ENCODE measurements at regions not wholly inside any gene's neighbourhood (a gene's known extent, or its start where the extent isn't known, plus 50 kb on each side); places are given as distances from the start of the nearest gene placed in this dataset.

- intact Hi-C loops (cut with DNase I): no loop called here
- H3K27ac ChIP-seq: no peak overlapping the region
- TF ChIP-seq, protein P1, sequence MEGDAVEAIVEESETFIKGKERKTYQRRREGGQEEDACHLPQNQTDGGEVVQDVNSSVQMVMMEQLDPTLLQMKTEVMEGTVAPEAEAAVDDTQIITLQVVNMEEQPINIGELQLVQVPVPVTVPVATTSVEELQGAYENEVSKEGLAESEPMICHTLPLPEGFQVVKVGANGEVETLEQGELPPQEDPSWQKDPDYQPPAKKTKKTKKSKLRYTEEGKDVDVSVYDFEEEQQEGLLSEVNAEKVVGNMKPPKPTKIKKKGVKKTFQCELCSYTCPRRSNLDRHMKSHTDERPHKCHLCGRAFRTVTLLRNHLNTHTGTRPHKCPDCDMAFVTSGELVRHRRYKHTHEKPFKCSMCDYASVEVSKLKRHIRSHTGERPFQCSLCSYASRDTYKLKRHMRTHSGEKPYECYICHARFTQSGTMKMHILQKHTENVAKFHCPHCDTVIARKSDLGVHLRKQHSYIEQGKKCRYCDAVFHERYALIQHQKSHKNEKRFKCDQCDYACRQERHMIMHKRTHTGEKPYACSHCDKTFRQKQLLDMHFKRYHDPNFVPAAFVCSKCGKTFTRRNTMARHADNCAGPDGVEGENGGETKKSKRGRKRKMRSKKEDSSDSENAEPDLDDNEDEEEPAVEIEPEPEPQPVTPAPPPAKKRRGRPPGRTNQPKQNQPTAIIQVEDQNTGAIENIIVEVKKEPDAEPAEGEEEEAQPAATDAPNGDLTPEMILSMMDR (IDR thresholded peaks at IDR 0.05): no peak
- TF ChIP-seq POLR2A (IDR thresholded peaks at IDR 0.05): no peak
- peaks cover 0 to 3% (median 0%) of the 10 kb centered on the region in 3 donors for H3K9me3 ChIP-seq (replicated peaks in 1 of 3)
- no peaks in the 10 kb centered on the region for H3K36me3 ChIP-seq (replicated peaks in 1 of 2)
- H3K4me1 ChIP-seq (replicated peaks in 1 of 2): no peaks in the 10 kb centered on the region
- no peak for DNase-seq
- H3K4me3 ChIP-seq: no peak overlapping the region
- no peaks in the 10 kb centered on the region for H3K27me3 ChIP-seq
These were observed 579.3 kb downstream of the TLR4 start for GRCh38 chr9:118283488-118283887.

- intact Hi-C loops (cut with DNase I): no loop called here
- no peaks in the 10 kb centered on the region for H3K4me1 ChIP-seq (replicated peaks in 1 of 2)
- H3K9me3 ChIP-seq (replicated peaks in 1 of 3): no peaks in the 10 kb centered on the region
- TF ChIP-seq, protein P1 (IDR thresholded peaks at IDR 0.05): no peak
- TF ChIP-seq POLR2A (IDR thresholded peaks at IDR 0.05): no peak
- H3K27ac ChIP-seq: no peak overlapping the region
- 45 to 83% (median 67%) methylated on average over 2 to 3 of the region's 3 CpGs for WGBS, 4 donors
- no peak for DNase-seq
- no peak overlapping the region for H3K4me3 ChIP-seq
- no peaks in the 10 kb centered on the region for H3K36me3 ChIP-seq (replicated peaks in 1 of 2)
- H3K27me3 ChIP-seq: no peaks in the 10 kb centered on the region
These were observed 585.9 kb downstream of the TLR4 start for GRCh38 chr9:118290116-118290515.

- Histone ChIP-seq H3K9me3 (replicated peaks in 1 of 3) (no peaks in the 10 kb centered on the region), H3K4me1 (replicated peaks in 1 of 2) (no peaks in the 10 kb centered on the region), H3K27ac (no peak overlapping the region), H3K27me3 (no peaks in the 10 kb centered on the region), H3K36me3 (replicated peaks in 1 of 2) (no peaks in the 10 kb centered on the region), H3K4me3 (no peak overlapping the region)
- intact Hi-C loops (cut with DNase I): no loop called here
- TF ChIP-seq POLR2A (IDR thresholded peaks at IDR 0.05): no peak
- TF ChIP-seq, protein P1 (IDR thresholded peaks at IDR 0.05): no peak
- WGBS, 4 donors: 41 to 45% (median 41%) methylated on average over 4 of the region's 4 CpGs
- no peak for DNase-seq
These were observed 591.2 kb downstream of the TLR4 start for GRCh38 chr9:118295413-118295812.

DNA sequence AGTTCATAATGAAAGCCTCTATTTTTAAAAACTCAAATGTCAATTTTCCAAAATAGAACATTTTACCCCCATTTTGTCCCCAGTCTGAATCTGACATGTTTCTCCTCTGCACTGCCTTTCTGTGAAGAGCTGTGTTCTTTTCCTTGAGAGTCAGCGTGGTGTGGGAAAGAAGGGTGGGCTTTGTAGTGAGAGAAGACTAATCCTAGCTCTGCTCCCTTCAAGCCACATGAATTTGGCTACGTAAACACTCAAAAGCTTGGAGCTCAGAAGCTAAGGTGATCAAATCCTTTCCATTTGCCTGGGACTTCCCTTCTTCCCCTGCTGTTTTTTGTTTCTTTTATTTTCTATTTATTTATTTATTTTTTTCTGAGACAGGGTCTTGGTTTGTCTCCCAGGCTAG lies 598.5 kb downstream of the TLR4 start:
- H3K4me1 ChIP-seq (replicated peaks in 1 of 2): no peaks in the 10 kb centered on the region
- H3K36me3 ChIP-seq (replicated peaks in 1 of 2): no peaks in the 10 kb centered on the region
- WGBS, 4 donors: 79 to 90% (median 88%) methylated on average over 2 of the region's 2 CpGs
- intact Hi-C loops (cut with DNase I): no loop called here
- no peaks in the 10 kb centered on the region for H3K9me3 ChIP-seq (replicated peaks in 1 of 3)
- no peak for DNase-seq
- no peaks in the 10 kb centered on the region for H3K27me3 ChIP-seq
- H3K4me3 ChIP-seq: no peak overlapping the region
- TF ChIP-seq POLR2A (IDR thresholded peaks at IDR 0.05): no peak
- TF ChIP-seq, protein P1 (IDR thresholded peaks at IDR 0.05): no peak
- no peak overlapping the region for H3K27ac ChIP-seq

All from adrenal gland (tissue), 9 donors.